GM23248 (cell line): ENCODE measurements at regions not wholly inside any gene's neighbourhood (a gene's known extent, or its start where the extent isn't known, plus 50 kb on each side); places are given as distances from the start of the nearest gene placed in this dataset.

Experiments
- EZH2 ChIP-seq: fragments of 200-600 bp; sonication (generic); IDR thresholded peaks from 2 replicates; pipeline ENCODE4 v1.6.1; 2018; ENCODE audit warnings: antibody characterized with exemption, mild to moderate bottlenecking; ENCODE audit not compliant: insufficient read depth, poor library complexity, severe bottlenecking
- EZH2phosphoT487 ChIP-seq: fragments of 200-600 bp; sonication (generic); IDR thresholded peaks from 2 replicates; pipeline ENCODE4 v1.6.1; 2018; ENCODE audit warnings: antibody characterized with exemption, moderate library complexity, mild to moderate bottlenecking, low read depth; ENCODE audit not compliant: insufficient read depth

- no peak for TF ChIP-seq EZH2
- no peak for TF ChIP-seq EZH2phosphoT487
These were observed 118.7 kb upstream of the MDM1 start for GRCh38 chr12:68450947-68451260.
